H1 (cell line): ENCODE measurements at regions not wholly inside any gene's neighbourhood (a gene's known extent, or its start where the extent isn't known, plus 50 kb on each side); places are given as distances from the start of the nearest gene placed in this dataset.

Experiments
- CTCF ChIA-PET: fragments of 300-600 bp; sonication (Branson Sonifier 250); formaldehyde crosslinking; loops from one replicate; lab custom pipeline; 2021; ENCODE audit not compliant: partially characterized antibody; lab: Charles Lee
- POLR2A ChIA-PET: fragments of 300-600 bp; sonication (Branson Sonifier 250); formaldehyde crosslinking; loops from one replicate; lab custom pipeline; 2021; ENCODE audit warnings: inconsistent platforms; ENCODE audit not compliant: partially characterized antibody; lab: Charles Lee
- DNase-seq, 2 experiments: peaks; one replicate each; pipeline versions ENCODE4 v3.0.0 to v3.0.0-alpha.2; 2010 to 2022; ENCODE audit warnings: low spot score in 2 of 2, low read depth in 1 of 2, mixed read lengths in 1 of 2
- FAIRE-seq: peaks from 2 replicates; lab custom pipeline; 2011; peaks lifted over from hg19 to GRCh38; lab: Jason Lieb, UNC
- H2AFZ ChIP-seq: 2 replicates; pipeline ENCODE4 v1.8.1; 2012; ENCODE audit warnings: low read length, inconsistent platforms
- H2AK5ac ChIP-seq: 2 replicates; pipeline ENCODE4 v1.6.1; 2013; ENCODE audit warnings: low read depth, low read length
- H2BK120ac ChIP-seq: replicated peaks from 2 replicates; pipeline ENCODE3; 2013; ENCODE audit warnings: low read depth, low read length, inconsistent platforms
- H2BK12ac ChIP-seq: 2 replicates; pipeline ENCODE4 v1.6.1; 2013; ENCODE audit warnings: low read depth, low read length
- H2BK15ac ChIP-seq: 2 replicates; pipeline ENCODE4 v1.6.1; 2013; ENCODE audit warnings: low read length
- H2BK20ac ChIP-seq: 2 replicates; pipeline ENCODE4 v1.6.1; 2013; ENCODE audit warnings: low read length
- H2BK5ac ChIP-seq: 2 replicates; pipeline ENCODE4 v1.6.1; 2013; ENCODE audit warnings: low read depth, low read length
- H3K14ac ChIP-seq: 2 replicates; pipeline ENCODE4 v1.6.1; 2013; ENCODE audit warnings: inconsistent platforms; ENCODE audit not compliant: insufficient read length
- H3K18ac ChIP-seq: 2 replicates; pipeline ENCODE4 v1.6.1; 2013; ENCODE audit warnings: low read length; ENCODE audit errors: extremely low read depth
- H3K23ac ChIP-seq: 2 replicates; pipeline ENCODE4 v1.6.1; 2013; ENCODE audit warnings: inconsistent platforms; ENCODE audit not compliant: insufficient read length
- H3K23me2 ChIP-seq: 2 replicates; pipeline ENCODE4 v1.6.1; 2013; ENCODE audit warnings: low read depth, low read length
- H3K27ac ChIP-seq: 2 replicates; pipeline ENCODE4 v1.6.1; 2011; ENCODE audit warnings: low read depth, low read length, inconsistent platforms
- H3K27me3 ChIP-seq, 4 experiments: replicated peaks in 1 of 4; 1 replicate in 1 of 4; 2 replicates in 3 of 4; pipeline versions ENCODE4 v1.6.1 to v1.8.1; 2011 to 2013; ENCODE audit warnings: low read length in 3 of 4, mild to moderate bottlenecking in 3 of 4, inconsistent platforms in 2 of 4, mixed read lengths in 2 of 4, moderate library complexity in 1 of 4; ENCODE audit not compliant: control insufficient read depth in 3 of 4, insufficient read depth in 3 of 4; ENCODE audit errors: extremely low read depth in 1 of 4
- H3K36me3 ChIP-seq, 4 experiments: 2 replicates each; pipeline versions ENCODE4 v1.6.1 to v1.8.1; 2011 to 2013; ENCODE audit warnings: mild to moderate bottlenecking in 4 of 4, low read length in 3 of 4, moderate library complexity in 2 of 4, control low read depth in 1 of 4, inconsistent platforms in 1 of 4; ENCODE audit not compliant: insufficient read depth in 4 of 4, control insufficient read depth in 2 of 4
- H3K4ac ChIP-seq: replicated peaks from 2 replicates; pipeline ENCODE3; 2013; ENCODE audit warnings: low read length, low read depth, mixed read lengths, inconsistent platforms; ENCODE audit not compliant: insufficient read length
- H3K4me1 ChIP-seq, 4 experiments: replicated peaks in 1 of 4; 1 replicate in 1 of 4; 2 replicates in 3 of 4; pipeline versions ENCODE4 v1.6.1 to v1.8.1; 2011 to 2013; ENCODE audit warnings: low read length in 3 of 4, inconsistent platforms in 2 of 4, mixed read lengths in 1 of 4; ENCODE audit not compliant: insufficient read depth in 4 of 4, control insufficient read depth in 3 of 4
- H3K4me2 ChIP-seq, 2 experiments: 2 replicates each; pipeline versions ENCODE4 v1.6.1 to v1.8.1; 2011 to 2013; ENCODE audit warnings: low read depth in 2 of 2, low read length in 2 of 2, control low read depth in 1 of 2, inconsistent platforms in 1 of 2, mild to moderate bottlenecking in 1 of 2; ENCODE audit not compliant: insufficient read depth in 1 of 2
- H3K4me3 ChIP-seq, 4 experiments: fragments of 200-600, 300-600 bp in 1 of 4; sonication (generic), shearing (Covaris generic), sonication (Bioruptor Twin) in 1 of 4; 2 replicates each; pipeline versions ENCODE4 v1.5.1 to v1.8.1; 2011 to 2016; ENCODE audit warnings: low read length in 4 of 4, low read depth in 3 of 4, control low read depth in 2 of 4, inconsistent platforms in 2 of 4, mild to moderate bottlenecking in 2 of 4, mixed read lengths in 1 of 4, moderate library complexity in 1 of 4; ENCODE audit not compliant: insufficient read depth in 2 of 4; ENCODE audit errors: extremely low read depth in 1 of 4
- H3K56ac ChIP-seq: replicated peaks from 2 replicates; pipeline ENCODE3; 2013; ENCODE audit warnings: low read depth, mild to moderate bottlenecking, mixed read lengths, low read length, inconsistent platforms; ENCODE audit not compliant: insufficient read length
- H3K79me1 ChIP-seq: 2 replicates; pipeline ENCODE4 v1.6.1; 2013; ENCODE audit warnings: low read depth, low read length, control low read depth
- H3K79me2 ChIP-seq, 2 experiments: 2 replicates each; pipeline versions ENCODE4 v1.6.1 to v1.8.1; 2012 to 2013; ENCODE audit warnings: low read length in 2 of 2, mild to moderate bottlenecking in 2 of 2, inconsistent platforms in 1 of 2; ENCODE audit not compliant: insufficient read depth in 2 of 2, control insufficient read depth in 1 of 2
- H3K9ac ChIP-seq, 4 experiments: replicated peaks in 1 of 4; 1 replicate in 1 of 4; 2 replicates in 3 of 4; pipeline versions ENCODE4 v1.6.1 to v1.8.1; 2011 to 2013; ENCODE audit warnings: low read depth in 3 of 4, low read length in 3 of 4, control low read depth in 2 of 4, mild to moderate bottlenecking in 2 of 4, moderate library complexity in 2 of 4, inconsistent platforms in 1 of 4; ENCODE audit errors: extremely low read depth in 1 of 4
- H3K9me3 ChIP-seq, 2 experiments: 2 replicates each; pipeline versions ENCODE4 v1.6.1 to v1.8.1; 2012 to 2013; ENCODE audit warnings: mild to moderate bottlenecking in 2 of 2, moderate library complexity in 2 of 2, control low read depth in 1 of 2, inconsistent platforms in 1 of 2, low read depth in 1 of 2, low read length in 1 of 2, mixed read lengths in 1 of 2; ENCODE audit not compliant: insufficient read depth in 2 of 2
- H4K20me1 ChIP-seq, 2 experiments: replicated peaks in 1 of 2; 2 replicates each; pipeline versions ENCODE3 to v1.8.1; 2011 to 2013; ENCODE audit warnings: inconsistent platforms in 2 of 2, low read length in 2 of 2, mild to moderate bottlenecking in 1 of 2; ENCODE audit not compliant: insufficient read depth in 2 of 2, control insufficient read depth in 1 of 2
- H4K5ac ChIP-seq: 2 replicates; pipeline ENCODE4 v1.6.1; 2013; ENCODE audit warnings: low read length, low read depth, mixed read lengths, inconsistent platforms; ENCODE audit not compliant: insufficient read length
- H4K8ac ChIP-seq: 2 replicates; pipeline ENCODE4 v1.8.0; 2013; ENCODE audit warnings: mild to moderate bottlenecking, moderate library complexity, low read length, inconsistent platforms; ENCODE audit not compliant: insufficient read depth; ENCODE audit errors: extremely low read depth
- H4K91ac ChIP-seq: replicated peaks from 2 replicates; pipeline ENCODE3; 2013; ENCODE audit warnings: low read length, mixed read lengths, inconsistent platforms; ENCODE audit not compliant: insufficient read length
- BACH1 ChIP-seq: IDR thresholded peaks from 2 replicates; pipeline ENCODE4 v1.6.1; 2012; ENCODE audit warnings: low read length, improper control_type of control experiment
- CEBPB ChIP-seq: IDR thresholded peaks from 2 replicates; pipeline ENCODE4 v1.6.1; 2012; ENCODE audit warnings: low read depth, low read length
- GTF2F1 ChIP-seq: IDR thresholded peaks from 2 replicates; pipeline ENCODE4 v1.6.1; 2012; ENCODE audit warnings: low read depth, low read length, improper control_type of control experiment, borderline replicate concordance
- HDAC2 ChIP-seq, 2 experiments: fragments of 300-600 bp in 1 of 2; sonication (generic) in 1 of 2; IDR thresholded peaks; 2 replicates each; pipeline ENCODE4 v1.6.1; 2011 to 2012; ENCODE audit warnings: low read depth in 2 of 2, low read length in 2 of 2, mild to moderate bottlenecking in 2 of 2, moderate library complexity in 2 of 2, borderline replicate concordance in 1 of 2, inconsistent platforms in 1 of 2
- PHF8 ChIP-seq: fragments of 200-600 bp; sonication (generic); conservative IDR thresholded peaks from 2 replicates; pipeline ENCODE4 v1.7.1; 2012; ENCODE audit warnings: low read depth, mild to moderate bottlenecking, inconsistent platforms, low read length, moderate library complexity
- POLR2A ChIP-seq, 2 experiments: IDR thresholded peaks; 1 replicate in 1 of 2; 2 replicates in 1 of 2; pipeline ENCODE4 v1.6.1; 2011; ENCODE audit warnings: low read depth in 2 of 2, low read length in 2 of 2, mild to moderate bottlenecking in 2 of 2; ENCODE audit errors: control extremely low read depth in 1 of 2
- RFX5 ChIP-seq: IDR thresholded peaks from 2 replicates; pipeline ENCODE4 v1.6.1; 2011; ENCODE audit warnings: low read depth, low read length, improper control_type of control experiment, borderline replicate concordance
- SAP30 ChIP-seq: fragments of 300-600 bp; sonication (generic); IDR thresholded peaks from 2 replicates; pipeline ENCODE4 v1.7.1; 2012; ENCODE audit warnings: low read length, moderate library complexity, mild to moderate bottlenecking, inconsistent platforms; ENCODE audit not compliant: insufficient read depth, insufficient replicate concordance
- SP1 ChIP-seq: IDR thresholded peaks from 2 replicates; pipeline ENCODE4 v1.6.1; 2011; ENCODE audit warnings: low read depth, low read length
- TAF7 ChIP-seq: optimal IDR thresholded peaks from 2 replicates; pipeline ENCODE3; 2011; ENCODE audit warnings: low read depth, mild to moderate bottlenecking, inconsistent platforms, low read length, moderate library complexity, borderline replicate concordance
- TCF12 ChIP-seq: IDR thresholded peaks from 2 replicates; pipeline ENCODE4 v1.6.1; 2011; ENCODE audit warnings: low read depth, mild to moderate bottlenecking, low read length
- TEAD4 ChIP-seq: IDR thresholded peaks from 2 replicates; pipeline ENCODE4 v1.6.1; 2012; ENCODE audit warnings: low read depth, low read length, inconsistent platforms, mixed read lengths
- WGBS, 2 experiments: shearing (Covaris generic) in 1 of 2; methylation state at CpG; one replicate each; pipeline versions ENCODE4 v1.1.6 to v1.1.7; 2013 to 2015; ENCODE audit warnings: low lambda C conversion rate in 2 of 2, mixed read lengths in 2 of 2, inconsistent platforms in 1 of 2, low coverage in 1 of 2, missing lambda C conversion rate in 1 of 2; ENCODE audit not compliant: insufficient replicate concordance in 2 of 2, insufficient coverage in 1 of 2, insufficient read length in 1 of 2; ENCODE audit errors: extremely low coverage in 1 of 2, missing lambda C conversion rate in 1 of 2; 5-methylcytosine and 5-hydroxymethylcytosine counted together
- TF ChIP-seq, protein P1 (sequence below): IDR thresholded peaks from 2 replicates; pipeline ENCODE4 v1.6.1; 2012; ENCODE audit warnings: inconsistent platforms
- TF ChIP-seq, protein P2 (sequence below): IDR thresholded peaks from 2 replicates; pipeline ENCODE4 v1.6.1; 2012; ENCODE audit warnings: inconsistent platforms

DNA sequence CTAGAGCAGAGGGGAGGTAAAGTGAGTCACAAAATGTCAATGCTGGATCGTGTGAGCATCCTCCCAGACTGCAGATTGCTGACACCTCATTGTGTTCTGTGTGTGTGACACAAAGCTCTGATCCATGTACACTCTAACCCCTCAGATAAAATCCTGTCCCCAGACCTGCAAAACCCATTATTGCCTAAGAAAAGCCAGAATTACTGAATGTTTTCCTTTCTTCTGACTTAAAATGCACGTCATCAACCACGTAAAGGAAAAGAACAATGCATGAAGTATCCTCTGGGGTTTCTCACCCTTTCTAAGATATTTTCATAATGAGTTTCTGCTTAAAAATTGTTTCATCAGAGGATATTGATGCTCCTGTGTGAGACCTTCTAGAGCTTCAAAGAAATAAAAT, 218.0 kb upstream of the PREP start:
- Histone ChIP-seq H3K9ac (no peak overlapping the region), H3K36me3 (no peaks in the 10 kb centered on the region), H2BK120ac (no peak overlapping the region), H3K23me2 (no peaks in the 10 kb centered on the region), H3K4me3 (no peak overlapping the region), H3K27ac (no peak overlapping the region), H3K4me2 (no peak overlapping the region), H3K9me3 (no peaks in the 10 kb centered on the region), H2AFZ (no peak overlapping the region), H3K27me3 (no peaks in the 10 kb centered on the region), H3K4ac (no peak overlapping the region), H3K4me1 (no peaks in the 10 kb centered on the region), H4K91ac (no peak overlapping the region), H3K23ac (no peak overlapping the region), H3K56ac (no peak overlapping the region), H3K79me1 (no peaks in the 10 kb centered on the region), H3K18ac (no peak overlapping the region), H2BK12ac (no peak overlapping the region), H3K79me2 (no peaks in the 10 kb centered on the region), H2AK5ac (no peak overlapping the region), H4K5ac (no peak overlapping the region), H2BK5ac (no peak overlapping the region), H4K8ac (no peak overlapping the region), H2BK15ac (no peak overlapping the region), H3K14ac (no peak overlapping the region), H2BK20ac (no peak overlapping the region), H4K20me1 (no peaks in the 10 kb centered on the region)
- WGBS, 2 experiments = 89% methylated on average over 3 of the region's 3 CpGs; no CpG with 5 or more reads in 1 of the 2 experiments
- DNase-seq (no peak), FAIRE-seq (no peak)
- CTCF ChIA-PET = no interaction called here
- POLR2A ChIA-PET = no interaction called here
- TF ChIP-seq RFX5 (no peak), TAF7 (no peak), SP1 (no peak), TCF12 (no peak), TEAD4 (no peak), HDAC2 (IDR thresholded peaks at IDR 0.05; ENCODE audit: borderline replicate concordance in 1 of 2, low read depth in 2 of 2, low read length in 2 of 2) (no peak), CEBPB (no peak), PHF8 (no peak), BACH1 (no peak), POLR2A (IDR thresholded peaks at IDR 0.05; ENCODE audit: control extremely low read depth in 1 of 2, low read depth in 2 of 2, low read length in 2 of 2) (no peak), SAP30 (no peak), GTF2F1 (no peak)
- TF ChIP-seq, protein P1, sequence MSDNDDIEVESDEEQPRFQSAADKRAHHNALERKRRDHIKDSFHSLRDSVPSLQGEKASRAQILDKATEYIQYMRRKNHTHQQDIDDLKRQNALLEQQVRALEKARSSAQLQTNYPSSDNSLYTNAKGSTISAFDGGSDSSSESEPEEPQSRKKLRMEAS = no peak
- TF ChIP-seq, protein P2, sequence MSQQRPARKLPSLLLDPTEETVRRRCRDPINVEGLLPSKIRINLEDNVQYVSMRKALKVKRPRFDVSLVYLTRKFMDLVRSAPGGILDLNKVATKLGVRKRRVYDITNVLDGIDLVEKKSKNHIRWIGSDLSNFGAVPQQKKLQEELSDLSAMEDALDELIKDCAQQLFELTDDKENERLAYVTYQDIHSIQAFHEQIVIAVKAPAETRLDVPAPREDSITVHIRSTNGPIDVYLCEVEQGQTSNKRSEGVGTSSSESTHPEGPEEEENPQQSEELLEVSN = no peak
